NCI-H1436 treated with DMSO at 0.1 percent for 48 hours (cell line): ENCODE measurements at regions not wholly inside any gene's neighbourhood (a gene's known extent, or its start where the extent isn't known, plus 50 kb on each side); places are given as distances from the start of the nearest gene placed in this dataset.

Experiments
- DNase-seq: peaks from one replicate; lab custom pipeline; 2025; lab: John Stamatoyannopoulos, UW

DNA sequence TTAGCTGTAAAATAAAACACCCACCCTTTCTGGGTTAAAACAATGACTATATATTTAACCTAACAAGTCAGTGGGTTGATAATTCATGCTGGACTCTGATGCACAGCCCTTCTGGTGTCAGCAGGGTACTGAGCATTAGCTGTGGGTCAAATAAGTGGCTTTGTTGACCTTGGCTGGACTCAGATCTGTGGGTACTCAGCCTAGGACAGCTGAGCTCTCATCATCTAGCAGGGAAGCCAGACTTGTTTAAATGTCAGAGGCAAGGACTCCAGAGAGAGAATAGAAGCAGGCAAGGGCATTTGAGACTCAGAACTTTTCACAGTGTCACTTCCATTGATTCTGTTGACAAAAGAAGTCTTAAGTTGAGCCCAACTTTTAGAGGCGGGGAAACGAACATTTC, 1063.8 kb upstream of the CDH8 start:
- no peak for DNase-seq

DNA sequence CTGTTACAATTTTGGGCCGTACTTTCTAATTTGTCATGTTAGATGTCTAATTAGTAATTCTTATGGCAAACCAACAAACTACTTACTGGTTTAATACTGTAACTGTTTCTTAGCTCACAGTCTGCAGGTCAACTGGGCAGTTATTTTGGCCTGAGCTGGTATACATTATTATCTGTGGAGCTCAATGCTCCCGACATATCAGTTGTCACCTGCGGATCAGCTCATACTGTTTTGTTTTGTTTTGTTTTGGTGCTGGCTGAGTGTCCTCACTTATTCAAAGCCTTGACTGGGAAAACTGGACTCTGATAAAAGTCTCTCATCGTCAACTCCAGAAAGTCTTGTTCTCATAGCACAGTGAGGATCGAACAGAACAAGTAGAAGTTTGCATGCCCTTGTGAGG, 1060.6 kb upstream of the CDH8 start:
- DNase-seq = no peak

DNA sequence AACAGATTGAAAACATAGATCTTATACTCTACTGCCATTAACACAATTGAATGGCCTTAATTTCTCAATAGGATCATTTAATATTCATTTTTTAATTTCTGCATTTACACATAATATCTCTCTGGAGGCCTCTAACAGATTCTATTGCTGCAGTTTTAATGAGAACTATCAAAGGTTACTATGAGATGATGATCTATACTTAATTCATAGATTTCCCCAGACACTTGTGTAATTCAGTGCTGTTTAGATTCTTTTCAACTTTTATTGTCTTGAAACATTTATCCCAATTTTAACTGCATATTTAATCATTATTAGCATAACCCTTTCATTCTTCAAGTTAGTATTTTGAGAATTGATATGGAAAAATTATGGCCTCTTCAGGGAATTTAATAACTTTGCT, 1056.5 kb upstream of the CDH8 start:
- DNase-seq = no peak

DNA sequence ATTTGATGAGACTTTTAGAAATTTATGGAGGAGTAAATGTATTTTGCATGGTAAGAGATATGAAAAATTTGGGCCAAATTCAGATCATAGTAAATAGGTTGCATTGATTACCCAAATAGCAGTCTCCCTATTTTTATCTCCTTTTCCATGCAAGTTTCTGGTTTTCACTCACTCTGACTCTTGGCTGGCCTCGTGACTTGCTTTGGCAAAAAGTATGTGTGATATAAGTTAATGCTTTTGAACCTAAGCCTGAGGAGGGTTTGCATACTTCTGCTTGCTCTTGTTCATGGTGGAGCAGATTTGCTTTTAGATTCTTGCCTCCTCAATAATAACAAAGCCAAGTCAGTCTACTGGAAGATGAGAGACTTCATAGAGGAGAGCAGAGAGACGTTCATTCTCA, 1045.9 kb upstream of the CDH8 start:
- DNase-seq = no peak

DNA sequence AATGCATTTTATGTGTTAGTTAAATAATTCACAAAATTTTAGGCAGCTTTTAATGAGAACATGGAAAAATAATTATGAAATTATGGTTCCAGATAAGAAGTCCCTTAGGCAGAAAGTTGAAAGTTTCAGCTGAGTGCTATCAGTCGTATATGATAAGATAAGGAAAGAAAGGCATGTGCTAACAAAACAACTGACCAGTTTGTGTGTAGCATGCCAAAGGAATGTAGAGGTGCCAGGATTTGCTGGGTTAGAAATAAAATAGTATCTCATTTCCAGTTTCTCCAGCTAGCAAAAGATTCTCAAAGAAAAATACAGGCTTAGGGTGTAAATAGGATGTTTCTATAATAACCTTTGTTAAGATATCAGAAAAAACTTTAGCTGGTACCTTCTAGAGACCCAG, 1044.5 kb upstream of the CDH8 start:
- DNase-seq = no peak

DNA sequence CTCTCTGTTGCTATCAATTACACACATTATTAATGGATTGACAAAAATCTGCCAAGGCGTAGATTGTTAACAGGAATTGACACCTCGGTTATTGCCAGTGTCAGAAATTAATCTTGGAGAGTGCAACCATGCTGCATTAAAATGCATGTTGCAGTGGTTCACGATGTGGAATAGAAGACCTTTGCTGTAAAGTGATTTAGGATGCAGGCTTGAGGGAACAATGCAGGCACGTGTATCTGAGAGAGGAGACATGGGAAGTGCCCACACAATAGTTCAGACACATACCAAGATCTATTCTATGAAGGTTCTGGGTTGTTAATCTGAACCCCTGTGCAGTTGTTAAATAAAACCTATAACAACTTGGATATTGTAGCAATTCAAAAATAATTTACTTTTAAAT, 1032.8 kb upstream of the CDH8 start:
- no peak for DNase-seq

DNA sequence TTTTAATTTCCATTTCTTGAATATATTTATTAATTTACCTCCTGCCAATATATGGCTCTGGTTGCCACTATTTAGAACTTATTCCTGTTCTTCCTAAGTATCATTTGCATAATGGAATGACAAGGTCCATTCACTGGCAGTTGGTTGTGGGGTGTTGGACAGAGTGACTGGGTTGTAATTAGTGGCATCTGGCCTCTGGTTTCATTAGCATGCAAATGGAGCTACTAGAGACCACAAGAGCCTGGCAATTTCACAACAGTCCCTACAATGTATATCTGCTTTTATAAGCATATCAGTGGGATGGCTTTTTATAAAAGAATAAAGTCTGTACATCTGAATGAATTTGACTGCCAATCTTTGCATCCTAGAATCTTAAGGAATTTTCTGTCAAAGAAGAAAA, 1030.9 kb upstream of the CDH8 start:
- no peak for DNase-seq

DNA sequence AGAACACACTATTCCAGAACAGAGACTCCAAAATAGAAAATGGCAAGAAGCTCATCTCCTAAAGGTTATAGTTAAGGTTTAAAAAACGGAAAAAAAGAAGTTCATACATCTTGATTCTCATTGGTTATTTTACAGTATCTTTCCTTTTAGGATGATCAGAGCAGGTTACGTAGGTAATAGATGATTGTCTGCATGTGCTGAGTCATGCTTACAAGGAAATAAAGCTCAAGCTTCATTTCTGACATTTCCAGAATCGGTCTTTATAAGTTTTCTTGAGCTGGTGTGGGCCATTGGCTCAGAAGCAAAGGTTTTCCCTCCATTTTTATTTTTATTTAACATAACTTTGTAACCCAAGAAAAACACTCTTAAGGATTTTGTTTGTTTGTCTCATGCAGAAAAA, 1030.3 kb upstream of the CDH8 start:
- DNase-seq = no peak

DNA sequence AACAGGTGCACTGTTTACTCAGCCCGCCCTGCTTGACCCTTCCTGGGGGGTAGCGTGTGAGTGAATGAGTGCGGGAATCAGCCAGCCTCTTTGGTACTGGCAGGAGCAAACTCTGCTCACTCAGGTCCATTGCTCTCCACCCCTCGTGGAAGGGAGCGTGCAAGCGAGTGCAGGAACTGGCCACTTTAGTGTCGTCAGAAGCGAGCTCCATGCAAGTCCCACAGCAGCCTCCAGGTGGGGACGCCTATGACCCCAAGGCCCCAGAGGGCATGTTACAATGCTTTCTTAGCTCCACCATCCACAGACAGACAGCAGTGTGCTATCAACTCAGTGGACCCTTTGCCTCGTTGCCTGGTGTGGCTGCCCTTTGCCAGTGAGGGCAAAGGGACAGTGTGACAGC, 1025.1 kb upstream of the CDH8 start:
- no peak for DNase-seq

DNA sequence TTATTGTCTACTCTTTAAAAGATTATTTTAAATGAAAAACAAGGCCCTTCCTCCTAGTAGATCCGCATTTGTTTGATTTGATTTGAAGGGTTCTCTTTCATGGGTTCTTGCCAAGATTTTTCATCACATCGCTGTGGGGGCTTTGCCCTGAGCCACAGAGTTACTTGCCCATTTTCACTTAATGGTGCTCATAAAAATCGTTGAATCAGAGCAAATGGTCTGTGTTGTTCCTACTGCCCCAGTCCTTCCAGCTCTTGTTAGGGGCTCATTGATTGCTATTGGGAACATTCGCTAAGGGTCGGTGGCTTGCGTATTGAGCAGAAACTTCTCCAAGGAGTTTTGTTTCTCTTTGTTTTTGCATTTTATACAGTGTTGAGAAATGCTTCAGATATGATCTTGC, 1023.4 kb upstream of the CDH8 start:
- no peak for DNase-seq

DNA sequence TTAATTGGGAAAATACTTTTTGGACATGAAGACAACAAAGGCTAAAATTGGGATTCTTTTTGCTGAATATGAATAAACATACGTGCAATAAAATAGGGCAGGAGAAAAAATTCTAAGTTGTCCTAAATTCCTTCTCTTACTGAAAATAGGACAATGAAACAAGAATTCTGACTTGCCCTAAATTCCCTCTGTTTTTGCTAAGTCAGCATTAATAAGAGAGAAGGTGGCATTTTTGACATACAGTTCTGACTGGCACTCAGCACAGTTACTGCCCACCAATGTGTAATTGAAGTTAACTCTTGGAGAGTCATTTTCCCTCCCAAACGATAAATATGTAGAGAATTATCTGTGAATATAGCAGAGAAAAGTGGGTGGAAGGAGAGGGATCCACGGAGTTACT, 1021.1 kb upstream of the CDH8 start:
- no peak for DNase-seq

DNA sequence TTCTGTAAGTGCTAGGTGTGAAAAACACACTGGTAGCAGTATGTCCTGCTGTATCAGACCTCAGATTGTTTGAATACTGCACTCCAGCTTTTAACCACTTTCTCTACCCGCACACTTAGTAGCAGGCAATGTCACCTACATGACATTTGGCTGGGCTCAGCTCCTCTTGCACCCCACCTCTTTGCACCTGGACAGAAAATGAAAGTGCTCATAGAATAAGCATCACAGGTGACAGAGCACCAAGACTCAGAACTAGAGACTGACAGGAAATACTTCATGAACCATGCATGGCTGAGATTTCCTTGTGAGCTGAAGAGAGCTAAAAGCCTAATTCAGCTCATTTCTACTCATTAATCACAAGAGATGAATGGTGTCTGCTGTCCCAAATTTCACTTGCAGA, 1014.2 kb upstream of the CDH8 start:
- DNase-seq = no peak

DNA sequence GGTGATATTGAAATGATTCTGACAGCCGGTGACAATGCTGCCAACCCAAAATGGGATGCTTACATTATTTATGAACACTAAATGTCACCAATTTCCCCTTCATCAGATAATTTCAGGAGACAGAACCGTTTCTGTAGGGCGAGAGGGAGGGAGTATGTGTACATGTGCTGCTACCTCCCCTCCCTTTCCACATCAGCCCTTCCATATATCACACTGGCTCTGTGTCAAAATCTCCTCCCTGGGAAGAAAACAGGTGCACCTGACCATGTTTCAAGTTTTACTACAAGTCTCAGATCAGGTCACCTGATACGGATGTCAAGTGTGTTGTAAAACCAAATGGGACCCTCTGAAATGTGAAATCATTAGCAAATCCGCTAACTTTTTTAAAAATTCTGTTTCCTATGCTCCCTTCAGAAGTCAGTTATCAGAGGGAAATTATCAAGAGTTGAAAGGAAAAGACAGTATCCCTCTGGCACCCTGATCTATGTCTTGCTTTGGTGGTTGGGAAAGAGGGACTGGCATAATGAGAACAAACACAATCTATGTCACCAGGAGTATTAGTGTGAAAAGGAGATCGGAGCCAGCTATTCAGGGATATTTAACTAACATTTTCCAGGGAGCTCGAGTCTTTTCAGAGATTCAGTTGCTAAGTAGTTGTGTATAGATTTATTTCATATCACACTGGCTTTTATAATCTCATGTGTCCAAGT, 1002.3 kb upstream of the CDH8 start:
- DNase-seq = no peak

DNA sequence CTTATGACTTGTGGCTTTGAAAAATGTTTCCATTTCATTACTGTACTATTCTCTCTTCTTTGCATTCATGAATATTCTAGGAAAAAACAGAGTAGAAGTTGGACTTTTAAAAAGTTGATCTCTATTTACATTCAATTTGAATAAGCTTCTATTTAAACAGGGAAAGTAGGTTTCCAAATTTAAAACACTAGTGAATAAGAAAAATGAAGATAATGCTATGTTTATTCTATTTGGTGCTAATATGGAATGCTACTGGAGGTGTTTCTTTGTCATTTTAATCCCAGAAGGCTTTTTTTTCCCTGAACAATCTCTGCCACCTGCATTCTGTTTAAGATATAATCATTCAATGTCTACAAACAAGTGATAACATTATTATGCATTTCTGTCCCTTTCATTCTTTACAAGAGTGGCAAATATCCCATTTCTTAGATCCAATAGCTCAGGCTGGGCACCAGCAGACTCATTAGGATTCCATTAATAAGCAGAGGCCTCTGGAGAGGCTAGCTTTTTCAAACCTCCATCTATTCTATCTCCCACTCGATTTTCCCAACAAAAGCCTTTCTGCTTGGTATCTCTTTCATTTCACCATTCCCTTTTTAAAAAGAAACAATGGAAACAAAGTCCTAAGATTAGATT, 1001.6 kb upstream of the CDH8 start:
- DNase-seq = no peak

DNA sequence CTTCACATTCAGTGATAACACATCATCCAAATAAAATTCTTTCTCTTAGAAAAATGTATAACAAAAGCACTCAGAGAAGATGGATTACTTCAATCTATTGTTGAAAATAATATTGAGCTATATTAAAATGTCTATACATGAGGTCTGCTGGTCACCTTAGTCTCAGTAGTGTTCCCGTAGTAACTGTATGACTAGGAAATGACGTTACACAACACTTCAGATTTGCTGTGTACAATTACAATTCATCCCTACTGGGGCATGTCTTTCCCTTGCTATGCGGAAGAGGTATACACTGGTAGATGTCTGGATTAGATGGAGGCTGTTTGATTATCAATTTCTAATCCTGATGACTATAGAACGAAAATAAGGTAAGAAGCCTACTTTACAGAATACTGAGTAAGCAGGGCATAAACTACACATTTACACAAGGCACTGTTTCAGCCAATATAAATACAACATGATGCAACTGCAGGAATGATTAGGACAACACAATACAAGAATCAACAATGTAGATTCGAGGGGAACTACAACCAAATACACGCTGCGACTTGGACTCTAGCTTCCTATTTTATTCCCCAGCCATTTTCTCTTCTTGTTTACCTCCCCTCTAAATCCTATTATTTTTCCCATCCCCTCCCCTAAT, 982.5 kb upstream of the CDH8 start:
- no peak for DNase-seq

DNA sequence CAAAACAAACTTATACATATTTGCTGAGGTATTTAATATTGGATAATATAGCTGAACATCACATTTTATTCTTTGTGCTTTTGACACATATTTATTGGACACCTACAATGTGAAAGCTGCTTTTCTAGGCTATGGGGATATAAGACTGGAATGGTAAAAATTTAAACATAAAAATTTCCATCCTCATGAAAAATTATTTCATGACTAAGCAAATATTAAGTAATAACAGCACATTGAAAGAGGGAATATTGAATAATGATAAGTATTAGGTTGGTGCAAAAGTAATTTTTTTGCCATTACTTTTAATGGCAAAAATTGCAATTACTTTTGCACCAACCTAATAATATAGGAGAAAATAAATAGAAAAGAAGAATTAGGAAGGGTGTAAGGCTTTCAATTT, 972.5 kb upstream of the CDH8 start:
- no peak for DNase-seq

DNA sequence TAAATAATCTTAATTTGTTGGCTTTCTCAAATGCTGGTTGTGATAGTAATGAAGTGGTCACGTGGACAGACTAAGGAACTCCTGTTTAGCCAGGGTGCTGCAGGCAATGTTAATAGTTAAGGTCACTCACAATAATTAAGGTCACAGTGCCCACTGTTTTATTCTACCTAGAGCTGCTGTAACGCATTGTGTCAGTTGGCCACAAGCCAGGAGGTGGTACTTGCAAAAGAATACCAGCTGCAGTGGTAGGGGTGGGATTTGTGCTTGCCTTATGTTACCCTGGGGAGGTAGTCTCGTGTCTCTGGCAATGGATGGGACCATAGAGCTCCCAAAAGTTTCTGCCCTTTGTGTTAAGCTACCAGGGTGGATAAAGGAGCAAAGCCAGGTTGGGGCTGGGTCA, 969.1 kb upstream of the CDH8 start:
- DNase-seq = no peak

DNA sequence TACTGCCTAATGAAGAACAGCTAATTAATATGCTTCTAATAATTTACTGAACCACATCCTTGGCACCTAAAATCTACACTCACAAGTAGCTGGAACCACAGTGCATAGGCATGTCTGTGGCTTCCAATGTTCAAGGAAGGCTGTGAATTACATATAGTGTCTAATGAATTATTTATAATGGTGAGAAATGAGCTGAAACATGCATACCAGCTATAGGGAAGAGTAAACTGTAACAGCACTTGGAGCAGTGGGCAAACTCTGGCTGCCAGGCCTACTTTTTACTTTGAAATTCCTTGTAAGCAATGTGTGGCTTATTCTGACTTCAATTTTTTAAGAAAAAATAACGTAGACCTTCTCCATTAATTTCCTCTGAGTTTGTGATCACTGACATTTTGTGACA, 953.2 kb upstream of the CDH8 start:
- no peak for DNase-seq

DNA sequence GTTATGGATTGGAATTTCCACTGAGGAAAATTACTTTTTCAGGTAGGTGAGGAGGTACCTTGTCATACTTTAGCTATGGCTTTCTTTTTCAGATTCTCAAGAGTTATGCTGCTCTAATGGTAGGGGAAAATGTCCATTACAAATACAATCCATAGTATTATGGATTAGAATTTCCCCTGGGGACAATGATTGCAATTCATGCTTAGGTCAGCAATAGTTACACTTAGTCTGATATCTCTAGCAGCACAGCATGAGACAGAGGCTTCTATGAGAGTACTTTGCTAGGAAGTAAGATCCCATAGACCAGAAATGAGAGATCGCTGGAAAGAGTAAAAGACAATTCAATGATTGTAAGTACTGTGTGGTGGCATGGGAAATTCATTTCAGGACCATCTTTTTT, 949.5 kb upstream of the CDH8 start:
- no peak for DNase-seq

DNA sequence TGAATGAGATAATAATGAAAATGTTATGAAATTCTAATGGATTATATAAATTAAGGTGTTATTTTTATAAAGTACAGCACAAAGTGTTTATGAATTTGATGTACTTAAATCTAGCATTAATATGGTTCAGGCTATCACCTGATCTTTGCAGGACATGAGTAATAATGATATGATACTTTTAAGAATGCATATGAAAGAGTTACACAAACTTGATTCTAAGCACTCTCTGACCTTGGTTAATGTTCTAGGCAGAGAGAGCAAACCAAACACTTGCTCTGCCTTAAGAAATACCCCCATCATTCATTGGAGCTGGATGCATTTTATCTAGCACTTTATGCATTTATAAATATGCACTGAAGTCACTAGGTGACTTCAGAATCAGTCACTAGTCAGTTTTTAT, 942.2 kb upstream of the CDH8 start:
- no peak for DNase-seq

DNA sequence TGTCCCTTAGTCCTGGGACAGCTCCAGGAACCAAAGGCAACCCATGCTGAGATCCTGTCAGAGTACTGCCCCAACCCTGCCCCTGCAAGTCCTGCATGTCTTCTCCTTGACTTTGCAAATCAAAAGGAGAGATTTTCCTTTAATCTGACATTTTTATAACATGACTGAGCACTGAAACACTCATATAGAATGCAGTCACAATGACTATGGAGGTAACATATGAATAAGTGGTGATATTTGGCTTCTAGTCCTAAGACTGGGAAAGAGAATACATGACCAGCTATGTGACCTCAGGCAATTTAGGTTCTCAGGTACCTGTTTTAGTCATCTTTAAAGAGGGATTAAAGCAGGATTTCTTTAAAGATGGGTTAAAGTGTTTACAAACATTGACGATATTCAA, 941.6 kb upstream of the CDH8 start:
- DNase-seq = no peak

DNA sequence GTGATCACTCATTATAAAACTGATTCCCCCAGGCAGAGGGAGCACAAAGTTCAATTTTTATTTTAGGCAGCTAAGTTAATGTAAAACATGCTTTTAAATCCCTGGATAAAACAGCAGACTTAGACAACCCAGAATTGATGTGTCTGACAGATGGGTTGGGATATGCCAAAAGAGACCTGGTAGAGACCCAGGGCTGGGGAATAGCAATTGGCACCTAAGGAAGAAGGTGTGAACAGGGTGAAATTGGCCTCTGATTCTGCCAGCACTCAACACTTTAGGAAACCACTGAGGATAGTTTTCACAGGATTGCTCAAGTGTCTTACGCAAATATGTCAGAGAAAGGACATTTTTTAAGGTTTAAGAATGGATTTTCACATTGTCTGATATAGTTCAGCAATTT, 938.2 kb upstream of the CDH8 start:
- DNase-seq = no peak

DNA sequence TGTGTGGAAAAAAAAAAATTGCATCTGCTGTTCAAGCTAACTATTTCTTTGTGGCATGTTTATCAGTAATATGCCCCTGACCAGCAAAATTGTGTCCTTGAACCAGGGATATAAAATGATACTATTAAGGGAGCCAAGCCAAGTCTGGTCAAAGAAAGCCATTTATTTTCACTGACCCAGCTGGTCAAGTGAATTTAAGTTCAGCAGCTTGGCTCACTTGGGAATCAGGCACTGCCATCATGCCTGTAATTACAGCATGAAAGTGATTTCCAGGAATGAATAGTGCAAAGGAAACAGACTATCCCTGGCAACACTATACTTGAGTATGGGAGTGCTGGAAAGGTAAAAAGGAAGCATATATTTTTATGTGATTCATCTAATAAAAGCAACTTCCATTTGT, 934.6 kb upstream of the CDH8 start:
- no peak for DNase-seq
